ENCODE measurements at regions not wholly inside any gene's neighbourhood (a gene's known extent, or its start where the extent isn't known, plus 50 kb on each side); places are given as distances from the start of the nearest gene placed in this dataset.

DNA sequence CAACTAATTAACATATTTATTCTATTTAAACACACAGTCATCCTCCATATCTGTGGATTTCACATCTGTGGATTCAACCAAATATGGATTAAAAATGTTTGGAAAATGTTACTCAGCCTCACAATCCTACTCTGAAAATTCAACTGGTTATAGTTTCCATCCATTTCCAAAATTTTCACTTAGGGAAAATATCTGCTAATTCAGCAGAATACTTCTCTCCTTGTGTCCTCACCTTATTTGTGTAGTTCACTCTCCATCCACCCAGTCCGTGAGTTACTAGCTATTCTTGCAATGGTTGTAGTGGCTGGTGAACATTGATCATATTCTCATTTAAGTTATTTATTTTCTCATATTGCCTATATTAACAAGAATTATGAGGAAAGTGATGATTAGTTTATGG lies 77.6 kb upstream of the PRKCQ start:
- no peak overlapping the region for H3K4me3 ChIP-seq
- no peaks in the 10 kb centered on the region for H3K36me3 ChIP-seq
- peaks cover 0 to 29% (median 5%) of the 10 kb centered on the region in 9 donors for H3K27me3 ChIP-seq
- DNase-seq (no peak), ATAC-seq (no peak)
- TF ChIP-seq, protein P1, sequence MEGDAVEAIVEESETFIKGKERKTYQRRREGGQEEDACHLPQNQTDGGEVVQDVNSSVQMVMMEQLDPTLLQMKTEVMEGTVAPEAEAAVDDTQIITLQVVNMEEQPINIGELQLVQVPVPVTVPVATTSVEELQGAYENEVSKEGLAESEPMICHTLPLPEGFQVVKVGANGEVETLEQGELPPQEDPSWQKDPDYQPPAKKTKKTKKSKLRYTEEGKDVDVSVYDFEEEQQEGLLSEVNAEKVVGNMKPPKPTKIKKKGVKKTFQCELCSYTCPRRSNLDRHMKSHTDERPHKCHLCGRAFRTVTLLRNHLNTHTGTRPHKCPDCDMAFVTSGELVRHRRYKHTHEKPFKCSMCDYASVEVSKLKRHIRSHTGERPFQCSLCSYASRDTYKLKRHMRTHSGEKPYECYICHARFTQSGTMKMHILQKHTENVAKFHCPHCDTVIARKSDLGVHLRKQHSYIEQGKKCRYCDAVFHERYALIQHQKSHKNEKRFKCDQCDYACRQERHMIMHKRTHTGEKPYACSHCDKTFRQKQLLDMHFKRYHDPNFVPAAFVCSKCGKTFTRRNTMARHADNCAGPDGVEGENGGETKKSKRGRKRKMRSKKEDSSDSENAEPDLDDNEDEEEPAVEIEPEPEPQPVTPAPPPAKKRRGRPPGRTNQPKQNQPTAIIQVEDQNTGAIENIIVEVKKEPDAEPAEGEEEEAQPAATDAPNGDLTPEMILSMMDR (IDR thresholded peaks at IDR 0.05) = no peak
- no peak for TF ChIP-seq POLR2A (IDR thresholded peaks at IDR 0.05)
- 84 to 96% (median 90%) methylated on average over 1 of the region's 1 CpG for WGBS, 4 donors
- H3K9me3 ChIP-seq = no peaks in the 10 kb centered on the region
- H3K27ac ChIP-seq = no peak overlapping the region
- H3K4me1 ChIP-seq = no peaks in the 10 kb centered on the region
- intact Hi-C loops (cut with DNase I) = no loop called here

DNA sequence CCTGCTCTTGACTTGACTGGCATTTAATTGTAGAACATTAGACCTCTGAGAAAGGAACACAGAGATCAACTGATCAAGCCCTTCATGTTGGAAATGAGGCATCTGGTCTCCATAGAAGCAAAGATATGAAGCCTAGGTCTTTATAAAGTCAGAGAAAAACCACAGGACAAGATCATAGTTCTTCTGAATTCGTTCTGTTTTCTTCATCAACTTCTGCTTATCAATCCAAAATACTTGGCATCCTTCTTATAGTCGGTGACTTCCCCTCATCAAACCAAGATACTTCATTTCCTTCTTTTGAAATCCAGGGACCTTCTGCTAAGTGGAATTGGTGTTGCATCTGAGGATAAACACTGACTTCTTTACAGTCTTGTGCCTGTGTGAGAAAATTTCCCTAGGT lies 77.1 kb upstream of the PRKCQ start:
- H3K27ac ChIP-seq = no peak overlapping the region
- H3K4me1 ChIP-seq = no peaks in the 10 kb centered on the region
- H3K4me3 ChIP-seq = no peak overlapping the region
- intact Hi-C loops (cut with DNase I) = no loop called here
- H3K27me3 ChIP-seq = peaks cover 0 to 31% (median 6%) of the 10 kb centered on the region in 9 donors
- no peaks in the 10 kb centered on the region for H3K9me3 ChIP-seq
- WGBS, 4 donors = 34 to 41% (median 39%) methylated on average over 2 of the region's 2 CpGs
- ATAC-seq = no peak
- TF ChIP-seq, protein P1 (IDR thresholded peaks at IDR 0.05) = no peak
- no peak for DNase-seq
- H3K36me3 ChIP-seq = no peaks in the 10 kb centered on the region

DNA sequence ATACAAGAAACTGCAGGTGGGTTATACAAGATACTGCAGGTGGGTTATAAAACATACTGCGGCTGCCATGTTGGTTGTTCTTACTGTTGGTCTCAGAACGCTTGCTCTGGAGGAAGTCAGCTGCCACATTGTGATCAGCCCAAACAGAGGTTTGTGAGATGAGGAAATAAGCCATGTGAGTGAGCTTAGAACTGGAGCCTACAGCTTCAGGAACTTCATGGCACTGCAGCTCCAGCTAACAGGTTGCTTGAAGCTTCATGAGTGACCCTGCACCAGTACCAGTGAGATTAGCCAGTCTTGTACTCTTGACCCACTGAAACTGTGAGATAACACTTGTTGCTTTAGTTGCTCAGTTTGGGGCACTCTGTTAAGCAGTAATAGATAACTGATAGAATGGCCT lies 74.5 kb upstream of the PRKCQ start:
- H3K9me3 ChIP-seq = no peaks in the 10 kb centered on the region
- H3K36me3 ChIP-seq = no peaks in the 10 kb centered on the region
- no peak overlapping the region for H3K4me3 ChIP-seq
- peaks cover 0 to 37% (median 6%) of the 10 kb centered on the region in 9 donors for H3K27me3 ChIP-seq
- 78 to 83% (median 80%) methylated on average over 2 of the region's 2 CpGs for WGBS, 4 donors
- intact Hi-C loops (cut with DNase I) = no loop called here
- TF ChIP-seq, protein P1 (IDR thresholded peaks at IDR 0.05) = no peak
- TF ChIP-seq POLR2A (IDR thresholded peaks at IDR 0.05) = no peak
- H3K27ac ChIP-seq = no peak overlapping the region
- DNase-seq (no peak), ATAC-seq (no peak)
- H3K4me1 ChIP-seq = no peaks in the 10 kb centered on the region

DNA sequence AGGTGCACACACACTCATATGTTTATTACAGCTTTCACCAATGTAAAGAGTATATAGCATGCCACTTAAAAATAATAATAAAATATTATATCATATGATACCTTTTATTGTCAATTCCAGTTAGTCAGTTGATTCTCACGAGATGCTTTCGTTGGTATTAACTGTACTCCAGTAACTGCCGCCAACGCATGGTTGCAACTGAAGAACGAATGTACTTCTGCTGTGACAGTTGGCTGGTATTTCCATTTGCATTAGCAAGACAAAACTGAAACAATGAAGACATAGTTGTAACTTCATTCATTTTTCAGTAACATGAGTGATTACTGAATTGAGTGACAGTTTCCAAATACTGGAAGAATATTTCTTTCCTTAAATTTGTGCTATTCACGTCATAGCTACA lies 70.5 kb upstream of the PRKCQ start:
- H3K4me3 ChIP-seq = no peak overlapping the region
- no peak for ATAC-seq
- WGBS, 4 donors = 87 to 91% (median 90%) methylated on average over 6 of the region's 6 CpGs
- no peak overlapping the region for H3K27ac ChIP-seq
- no peak for DNase-seq
- TF ChIP-seq, protein P1 (IDR thresholded peaks at IDR 0.05) = no peak
- no peak for TF ChIP-seq POLR2A (IDR thresholded peaks at IDR 0.05)
- intact Hi-C loops (cut with DNase I) = no loop called here
- peaks cover 0 to 48% (median 5%) of the 10 kb centered on the region in 9 donors for H3K27me3 ChIP-seq
- H3K36me3 ChIP-seq = no peaks in the 10 kb centered on the region
- H3K4me1 ChIP-seq = no peaks in the 10 kb centered on the region
- no peaks in the 10 kb centered on the region for H3K9me3 ChIP-seq
